ENCODE measurements at regions not wholly inside any gene's neighbourhood (a gene's known extent, or its start where the extent isn't known, plus 50 kb on each side); places are given as distances from the start of the nearest gene placed in this dataset.

DNA sequence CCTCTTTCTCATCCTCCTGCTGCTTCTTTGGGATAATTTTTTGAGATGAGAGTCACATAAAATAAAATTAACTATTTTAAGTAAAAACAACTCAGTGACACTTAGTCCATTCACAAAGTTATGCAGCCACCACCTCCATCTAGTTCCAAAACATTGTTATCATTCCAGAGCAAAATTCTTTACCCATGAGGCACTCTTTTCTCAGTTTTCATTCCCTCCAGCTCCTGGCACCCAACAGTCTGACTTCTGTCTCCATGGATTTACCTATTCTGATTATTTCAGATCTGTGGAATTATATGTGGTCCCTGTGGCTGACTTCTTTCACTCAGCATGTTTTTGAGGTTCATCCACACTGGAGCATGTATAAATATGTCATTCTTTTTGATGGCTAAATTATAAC, 239.9 kb upstream of the DYNLRB2 start (continued):
- TF ChIP-seq, protein P1, sequence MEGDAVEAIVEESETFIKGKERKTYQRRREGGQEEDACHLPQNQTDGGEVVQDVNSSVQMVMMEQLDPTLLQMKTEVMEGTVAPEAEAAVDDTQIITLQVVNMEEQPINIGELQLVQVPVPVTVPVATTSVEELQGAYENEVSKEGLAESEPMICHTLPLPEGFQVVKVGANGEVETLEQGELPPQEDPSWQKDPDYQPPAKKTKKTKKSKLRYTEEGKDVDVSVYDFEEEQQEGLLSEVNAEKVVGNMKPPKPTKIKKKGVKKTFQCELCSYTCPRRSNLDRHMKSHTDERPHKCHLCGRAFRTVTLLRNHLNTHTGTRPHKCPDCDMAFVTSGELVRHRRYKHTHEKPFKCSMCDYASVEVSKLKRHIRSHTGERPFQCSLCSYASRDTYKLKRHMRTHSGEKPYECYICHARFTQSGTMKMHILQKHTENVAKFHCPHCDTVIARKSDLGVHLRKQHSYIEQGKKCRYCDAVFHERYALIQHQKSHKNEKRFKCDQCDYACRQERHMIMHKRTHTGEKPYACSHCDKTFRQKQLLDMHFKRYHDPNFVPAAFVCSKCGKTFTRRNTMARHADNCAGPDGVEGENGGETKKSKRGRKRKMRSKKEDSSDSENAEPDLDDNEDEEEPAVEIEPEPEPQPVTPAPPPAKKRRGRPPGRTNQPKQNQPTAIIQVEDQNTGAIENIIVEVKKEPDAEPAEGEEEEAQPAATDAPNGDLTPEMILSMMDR (IDR thresholded peaks at IDR 0.05) = no peak
- no peak for TF ChIP-seq ZNF425 (CRISPR knock-in tag; conservative IDR thresholded peaks at IDR 0.05)

- no peaks in the 10 kb centered on the region for H3K36me3 Mint-ChIP-seq
- ChIA-PET CTCF (no interaction called here), POLR2A (no interaction called here)
- no peak overlapping the region for H3K4me3 Mint-ChIP-seq
- TF ChIP-seq ZBTB43 (CRISPR knock-in tag; IDR thresholded peaks at IDR 0.05) (no peak), RORB (CRISPR knock-in tag; IDR thresholded peaks at IDR 0.05) (no peak), OVOL2 (CRISPR knock-in tag; IDR thresholded peaks at IDR 0.05; ENCODE audit: borderline replicate concordance) (no peak), IRF2 (CRISPR knock-in tag; IDR thresholded peaks at IDR 0.05; ENCODE audit: borderline replicate concordance, low read depth) (no peak), TEAD4 (CRISPR knock-in tag; IDR thresholded peaks at IDR 0.05) (no peak), JAZF1 (CRISPR knock-in tag; IDR thresholded peaks at IDR 0.05) (no peak), GRHL2 (CRISPR knock-in tag; IDR thresholded peaks at IDR 0.05; ENCODE audit: insufficient replicate concordance, severe bottlenecking) (no peak), TP53 (CRISPR knock-in tag; IDR thresholded peaks at IDR 0.05) (no peak)
- TF ChIP-seq, protein P2, sequence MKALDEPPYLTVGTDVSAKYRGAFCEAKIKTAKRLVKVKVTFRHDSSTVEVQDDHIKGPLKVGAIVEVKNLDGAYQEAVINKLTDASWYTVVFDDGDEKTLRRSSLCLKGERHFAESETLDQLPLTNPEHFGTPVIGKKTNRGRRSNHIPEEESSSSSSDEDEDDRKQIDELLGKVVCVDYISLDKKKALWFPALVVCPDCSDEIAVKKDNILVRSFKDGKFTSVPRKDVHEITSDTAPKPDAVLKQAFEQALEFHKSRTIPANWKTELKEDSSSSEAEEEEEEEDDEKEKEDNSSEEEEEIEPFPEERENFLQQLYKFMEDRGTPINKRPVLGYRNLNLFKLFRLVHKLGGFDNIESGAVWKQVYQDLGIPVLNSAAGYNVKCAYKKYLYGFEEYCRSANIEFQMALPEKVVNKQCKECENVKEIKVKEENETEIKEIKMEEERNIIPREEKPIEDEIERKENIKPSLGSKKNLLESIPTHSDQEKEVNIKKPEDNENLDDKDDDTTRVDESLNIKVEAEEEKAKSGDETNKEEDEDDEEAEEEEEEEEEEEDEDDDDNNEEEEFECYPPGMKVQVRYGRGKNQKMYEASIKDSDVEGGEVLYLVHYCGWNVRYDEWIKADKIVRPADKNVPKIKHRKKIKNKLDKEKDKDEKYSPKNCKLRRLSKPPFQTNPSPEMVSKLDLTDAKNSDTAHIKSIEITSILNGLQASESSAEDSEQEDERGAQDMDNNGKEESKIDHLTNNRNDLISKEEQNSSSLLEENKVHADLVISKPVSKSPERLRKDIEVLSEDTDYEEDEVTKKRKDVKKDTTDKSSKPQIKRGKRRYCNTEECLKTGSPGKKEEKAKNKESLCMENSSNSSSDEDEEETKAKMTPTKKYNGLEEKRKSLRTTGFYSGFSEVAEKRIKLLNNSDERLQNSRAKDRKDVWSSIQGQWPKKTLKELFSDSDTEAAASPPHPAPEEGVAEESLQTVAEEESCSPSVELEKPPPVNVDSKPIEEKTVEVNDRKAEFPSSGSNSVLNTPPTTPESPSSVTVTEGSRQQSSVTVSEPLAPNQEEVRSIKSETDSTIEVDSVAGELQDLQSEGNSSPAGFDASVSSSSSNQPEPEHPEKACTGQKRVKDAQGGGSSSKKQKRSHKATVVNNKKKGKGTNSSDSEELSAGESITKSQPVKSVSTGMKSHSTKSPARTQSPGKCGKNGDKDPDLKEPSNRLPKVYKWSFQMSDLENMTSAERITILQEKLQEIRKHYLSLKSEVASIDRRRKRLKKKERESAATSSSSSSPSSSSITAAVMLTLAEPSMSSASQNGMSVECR (CRISPR knock-in tag; IDR thresholded peaks at IDR 0.05; ENCODE audit: borderline replicate concordance) = no peak
- TF ChIP-seq, protein P3, sequence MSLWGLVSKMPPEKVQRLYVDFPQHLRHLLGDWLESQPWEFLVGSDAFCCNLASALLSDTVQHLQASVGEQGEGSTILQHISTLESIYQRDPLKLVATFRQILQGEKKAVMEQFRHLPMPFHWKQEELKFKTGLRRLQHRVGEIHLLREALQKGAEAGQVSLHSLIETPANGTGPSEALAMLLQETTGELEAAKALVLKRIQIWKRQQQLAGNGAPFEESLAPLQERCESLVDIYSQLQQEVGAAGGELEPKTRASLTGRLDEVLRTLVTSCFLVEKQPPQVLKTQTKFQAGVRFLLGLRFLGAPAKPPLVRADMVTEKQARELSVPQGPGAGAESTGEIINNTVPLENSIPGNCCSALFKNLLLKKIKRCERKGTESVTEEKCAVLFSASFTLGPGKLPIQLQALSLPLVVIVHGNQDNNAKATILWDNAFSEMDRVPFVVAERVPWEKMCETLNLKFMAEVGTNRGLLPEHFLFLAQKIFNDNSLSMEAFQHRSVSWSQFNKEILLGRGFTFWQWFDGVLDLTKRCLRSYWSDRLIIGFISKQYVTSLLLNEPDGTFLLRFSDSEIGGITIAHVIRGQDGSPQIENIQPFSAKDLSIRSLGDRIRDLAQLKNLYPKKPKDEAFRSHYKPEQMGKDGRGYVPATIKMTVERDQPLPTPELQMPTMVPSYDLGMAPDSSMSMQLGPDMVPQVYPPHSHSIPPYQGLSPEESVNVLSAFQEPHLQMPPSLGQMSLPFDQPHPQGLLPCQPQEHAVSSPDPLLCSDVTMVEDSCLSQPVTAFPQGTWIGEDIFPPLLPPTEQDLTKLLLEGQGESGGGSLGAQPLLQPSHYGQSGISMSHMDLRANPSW (CRISPR knock-in tag; conservative IDR thresholded peaks at IDR 0.05; ENCODE audit: low read depth) = no peak
- H3K9me3 Mint-ChIP-seq = no peaks in the 10 kb centered on the region
- H3K27me3 Mint-ChIP-seq (ENCODE audit: low read depth) = no peaks in the 10 kb centered on the region
- no peaks in the 10 kb centered on the region for H3K4me1 Mint-ChIP-seq
- DNase-seq (ENCODE audit: low spot score) (no peak), ATAC-seq (no peak)
- H3K27ac Mint-ChIP-seq = no peak overlapping the region
Observed at GRCh38 chr16:80300456-80300855, 240.3 kb upstream of the DYNLRB2 start.

Measured in WTC11 (cell line).